T1000 (cell line): ENCODE measurements at regions not wholly inside any gene's neighbourhood (a gene's known extent, or its start where the extent isn't known, plus 50 kb on each side); places are given as distances from the start of the nearest gene placed in this dataset.
"Not testable (repeated sequence)": the region's sequence is repeated elsewhere in the genome, so short reads cannot be mapped to it uniquely, and the experiment has no call there.

ENCODE experiments used
- DNase-seq: peaks from one replicate; lab custom pipeline; 2025; ENCODE audit warnings: mixed read lengths; lab: John Stamatoyannopoulos, UW

DNA sequence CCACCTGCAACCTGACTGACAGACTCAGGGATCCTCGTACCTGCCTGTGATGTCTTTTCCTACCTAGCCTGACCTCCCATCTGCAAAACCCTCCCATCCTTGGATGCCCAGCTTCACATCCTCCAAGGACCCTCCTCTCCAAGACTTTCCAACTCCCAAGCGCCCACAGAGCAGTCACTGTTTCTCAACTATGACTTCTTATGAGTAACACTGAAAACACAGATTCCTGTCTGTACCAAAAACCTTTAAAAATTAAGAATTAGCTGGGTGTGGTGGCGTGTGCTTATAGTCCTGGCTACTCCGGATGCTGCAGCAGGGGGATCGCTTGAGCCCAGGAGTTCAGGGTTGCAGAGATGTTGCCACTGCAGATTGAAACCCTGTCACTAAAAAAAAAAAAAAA, 181.9 kb downstream of the PSMG1 start:
- no peak for DNase-seq

DNA sequence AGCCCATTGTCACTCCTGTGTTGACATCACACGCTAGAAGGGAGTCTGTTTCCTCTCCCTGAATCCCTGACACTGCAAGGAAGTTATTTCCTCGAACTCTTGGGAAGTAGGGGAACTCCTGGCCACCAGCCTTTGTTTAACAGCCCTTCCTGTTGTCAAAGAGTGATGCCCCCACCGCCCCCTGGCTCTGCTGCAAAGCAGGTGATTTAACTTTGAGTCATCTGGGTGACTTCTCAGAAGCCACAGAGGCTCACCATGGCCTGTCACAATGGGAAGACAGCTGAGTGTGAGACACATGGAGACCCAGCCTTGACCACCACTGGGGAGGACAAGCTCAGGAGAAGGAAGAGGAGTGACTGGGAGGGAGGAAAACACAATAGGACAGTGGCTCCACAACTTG, 182.8 kb downstream of the PSMG1 start:
- DNase-seq, result no peak

DNA sequence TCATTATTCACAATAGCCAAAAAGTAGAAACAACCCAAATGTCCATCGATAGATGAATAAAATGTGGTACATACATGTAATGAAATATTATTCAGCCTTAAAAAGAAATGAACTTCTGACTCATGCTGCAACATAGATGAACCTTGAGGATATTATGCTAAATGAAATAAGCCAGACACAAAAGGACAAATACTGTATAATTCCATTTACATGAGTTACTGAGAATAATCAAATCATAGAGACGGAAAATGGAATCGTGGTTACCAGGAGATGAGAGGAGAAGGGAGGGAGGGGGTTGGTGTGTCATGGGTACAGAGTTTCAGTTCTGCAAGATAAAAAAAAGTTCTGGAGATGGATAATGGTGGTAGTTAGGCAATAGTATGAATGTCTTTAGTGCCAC, 184.1 kb downstream of the PSMG1 start:
- DNase-seq, result no peak

DNA sequence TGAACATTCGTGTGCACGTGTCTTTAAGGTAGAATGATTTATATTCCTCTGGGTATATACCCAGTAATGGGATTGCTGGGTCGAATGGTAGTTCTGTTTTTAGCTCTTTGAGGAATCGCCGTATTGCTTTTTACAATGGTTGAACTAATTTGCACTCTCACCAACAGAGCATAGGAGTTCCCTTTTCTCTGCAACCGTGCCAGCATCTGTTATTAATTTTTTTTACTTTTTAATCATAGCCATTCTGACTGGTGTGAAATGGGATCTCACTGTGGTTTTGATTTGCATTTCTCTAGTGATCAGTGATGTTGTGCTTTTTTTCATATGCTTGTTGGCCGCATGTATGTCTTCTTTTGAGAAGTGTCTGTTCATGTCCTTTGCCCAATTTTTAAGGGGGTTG, 185.0 kb downstream of the PSMG1 start:
- DNase-seq, result not testable (repeated sequence)

DNA sequence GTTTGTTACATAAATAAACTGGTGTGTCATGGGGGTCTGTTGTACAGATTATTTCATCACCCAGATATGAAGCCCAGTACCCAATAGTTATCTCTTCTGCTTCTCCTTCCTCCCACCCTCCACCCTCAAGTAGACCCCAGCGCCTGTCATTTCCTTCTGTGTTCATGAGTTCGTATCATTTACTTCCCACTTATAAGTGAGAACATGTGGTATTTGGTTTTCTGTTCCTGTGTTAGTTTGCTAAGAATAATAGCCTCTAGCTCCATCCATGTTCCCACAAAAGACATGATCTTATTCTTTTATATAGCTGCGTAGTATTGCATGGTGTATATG, 185.4 kb downstream of the PSMG1 start:
- not testable (repeated sequence) for DNase-seq

DNA sequence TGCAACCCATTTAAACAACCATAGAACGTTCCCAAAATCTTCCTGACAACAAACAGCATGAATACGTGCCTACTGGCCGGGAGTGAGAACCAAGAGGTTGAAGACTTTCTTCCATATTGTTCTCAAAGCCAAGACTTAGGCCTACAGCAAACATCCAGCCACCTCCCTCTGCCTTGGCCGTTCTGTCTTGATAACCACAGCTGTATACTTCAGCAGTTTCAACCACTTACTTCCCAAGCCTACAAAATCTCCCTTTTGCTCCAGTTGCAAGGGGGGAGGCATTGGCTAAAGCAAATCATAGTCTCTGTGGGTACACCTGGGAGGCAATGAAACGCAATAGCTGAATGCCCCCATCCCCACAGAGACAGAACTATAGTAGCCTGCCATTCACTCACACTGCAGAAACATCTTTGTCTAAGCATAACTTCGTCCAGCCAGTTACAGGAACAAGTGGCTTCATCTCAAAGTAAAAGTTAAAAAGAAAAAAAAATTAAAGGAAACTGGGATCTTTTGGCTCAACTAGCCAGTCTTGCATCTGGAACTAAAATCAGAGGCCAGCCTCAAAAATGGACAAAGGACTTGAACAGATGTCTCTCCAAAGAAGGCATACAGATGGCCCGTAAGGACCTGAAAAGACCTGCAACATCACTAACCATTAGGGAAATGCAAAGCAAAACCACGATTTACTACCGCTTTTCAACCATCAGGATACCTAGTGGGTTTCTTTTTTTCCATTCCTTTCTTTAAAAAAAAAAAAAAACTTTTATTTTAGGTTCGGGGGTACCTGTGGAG, 186.0 kb downstream of the PSMG1 start:
- no peak for DNase-seq

DNA sequence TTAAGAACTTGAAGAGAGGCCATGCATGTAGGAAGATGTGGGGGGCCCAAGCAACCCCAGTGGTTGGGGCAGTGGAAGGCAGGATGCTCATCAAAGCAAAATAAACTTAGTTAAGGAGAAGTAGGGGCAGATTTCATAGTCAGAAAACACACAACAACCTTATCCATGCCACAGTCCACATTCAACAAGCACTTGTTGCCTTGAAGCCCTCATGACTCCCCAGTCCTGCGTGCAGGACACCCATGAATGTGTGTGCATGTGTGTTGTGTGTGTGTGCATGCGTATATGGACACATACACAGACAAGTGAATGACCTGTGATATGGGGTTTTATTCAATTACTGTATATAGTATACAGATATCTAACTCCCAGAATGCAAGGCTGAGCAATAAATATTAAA, 186.9 kb downstream of the PSMG1 start:
- no peak for DNase-seq

DNA sequence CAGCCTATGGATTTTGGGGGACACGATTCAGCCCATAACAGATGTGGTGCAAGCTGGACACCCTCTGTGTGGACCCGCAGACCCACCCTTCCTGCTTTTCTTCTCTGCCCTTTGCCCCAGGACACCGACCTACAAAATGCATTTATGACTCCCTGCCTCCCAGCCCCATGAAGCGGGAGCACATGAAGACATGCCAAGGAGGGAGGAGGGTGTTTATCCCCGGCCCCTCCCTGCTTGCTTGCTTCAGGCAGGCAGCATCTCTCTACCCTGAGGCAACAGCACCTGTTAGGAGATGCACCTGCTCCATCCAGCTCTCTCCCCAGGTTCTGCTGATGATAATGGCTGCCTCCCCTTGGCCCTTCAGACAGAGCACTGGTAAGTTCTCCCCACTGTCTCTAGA, 187.5 kb downstream of the PSMG1 start:
- no peak for DNase-seq

DNA sequence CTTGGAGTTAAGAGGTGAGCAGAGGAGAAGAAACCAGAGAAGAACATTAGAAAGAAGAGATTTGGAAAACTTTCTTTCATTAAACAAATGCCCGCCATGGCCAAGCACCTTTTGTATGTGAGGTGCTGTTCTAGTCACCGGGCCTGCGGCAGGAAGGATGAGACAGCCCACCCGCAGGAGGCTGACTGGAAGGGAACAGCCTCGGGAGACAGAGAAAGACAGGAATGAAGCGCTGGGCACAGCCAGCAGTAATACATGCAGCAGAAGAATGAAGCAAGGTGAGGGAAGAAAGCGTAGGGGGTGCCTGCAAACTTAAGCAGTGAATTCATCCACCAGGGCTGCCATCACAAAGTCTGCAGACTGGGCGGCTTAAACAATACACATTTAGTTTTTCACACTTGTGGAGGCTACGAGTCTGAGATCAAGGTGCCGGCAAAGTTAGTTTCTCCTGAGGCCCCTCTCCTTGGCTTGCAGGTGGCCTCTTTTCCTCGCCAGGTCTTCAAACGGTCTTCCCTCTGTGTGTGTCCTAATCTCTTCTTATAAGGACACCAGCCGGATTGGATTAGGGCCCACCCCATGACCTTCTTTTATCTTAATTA, 188.1 kb downstream of the PSMG1 start:
- no peak for DNase-seq

DNA sequence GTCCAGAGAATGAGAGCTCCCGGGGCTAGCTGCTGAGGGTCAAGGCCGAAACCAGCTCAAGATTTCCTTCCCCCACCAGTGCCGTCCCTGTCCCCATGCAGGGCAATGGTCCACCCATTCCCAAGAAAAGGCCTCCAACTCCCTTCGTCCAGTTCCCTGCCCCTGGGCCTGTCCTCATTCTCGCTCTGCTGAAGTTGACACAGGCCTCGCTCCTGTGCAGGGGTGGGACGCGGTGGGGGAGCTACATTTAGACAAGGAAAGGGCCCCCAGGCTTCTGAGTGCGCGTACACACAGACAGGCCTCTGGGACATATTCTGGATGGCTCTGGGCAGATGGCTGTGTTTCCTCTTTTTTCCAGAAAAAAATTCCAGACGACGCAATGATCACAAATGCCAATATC, 188.3 kb downstream of the ETS2 start:
- no peak for DNase-seq

DNA sequence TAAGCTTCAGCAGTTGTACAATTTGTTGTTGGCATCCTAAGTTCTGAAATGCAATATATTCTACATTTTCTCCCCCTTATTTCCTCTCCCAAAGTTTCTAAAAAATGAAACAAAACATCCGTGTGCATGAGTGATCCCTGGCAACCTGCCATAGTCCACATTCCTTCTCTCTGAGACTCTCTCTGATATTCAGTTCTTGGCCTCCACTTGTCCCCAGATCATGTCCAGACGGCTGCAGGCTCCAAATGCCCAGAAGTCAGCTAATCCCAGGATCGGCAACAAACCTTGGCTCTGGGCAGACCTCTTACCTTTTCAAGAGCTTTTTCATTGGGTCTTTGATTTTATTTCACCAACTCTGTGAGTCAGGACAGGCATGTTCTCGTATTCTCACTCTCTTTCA, 187.8 kb downstream of the ETS2 start:
- peak; percentile 60 for DNase-seq

DNA sequence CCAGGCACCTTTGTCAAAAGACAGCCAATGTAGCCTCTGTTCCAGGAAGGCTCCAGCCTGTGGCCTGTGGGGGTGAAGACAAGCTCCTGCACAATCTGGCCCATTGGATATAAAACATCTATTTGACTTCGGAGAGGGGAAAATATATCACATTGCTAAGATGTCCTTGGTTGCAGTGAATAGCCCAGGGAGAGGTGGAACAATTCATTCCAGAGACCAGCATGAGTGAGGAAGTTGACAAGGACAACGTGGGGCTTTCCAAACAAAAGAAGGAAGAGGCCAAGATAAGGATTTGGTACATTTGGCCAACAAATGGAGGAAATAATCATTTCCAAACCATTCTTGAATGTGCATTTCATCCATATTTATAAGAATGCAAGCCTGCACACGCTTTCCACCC, 187.0 kb downstream of the ETS2 start:
- DNase-seq, result no peak

DNA sequence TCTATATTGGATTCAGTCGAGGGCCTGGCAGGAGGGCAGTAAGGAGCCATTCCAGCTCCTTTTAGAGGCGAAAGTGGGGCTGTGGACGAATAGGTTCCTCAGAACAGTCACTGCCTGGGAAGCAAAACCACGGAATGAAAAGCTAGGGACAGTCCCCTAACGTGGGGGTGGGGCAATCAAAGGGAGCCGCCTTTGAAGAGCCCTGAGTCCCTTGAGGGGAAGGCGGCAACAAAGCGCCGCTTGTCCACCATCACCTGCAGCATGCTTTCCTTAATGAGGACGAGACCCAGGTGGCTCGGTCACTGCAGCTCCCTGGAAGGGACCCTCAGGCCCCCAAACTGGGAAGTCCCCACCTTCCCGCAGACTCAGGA, 184.7 kb downstream of the ETS2 start:
- no peak for DNase-seq

DNA sequence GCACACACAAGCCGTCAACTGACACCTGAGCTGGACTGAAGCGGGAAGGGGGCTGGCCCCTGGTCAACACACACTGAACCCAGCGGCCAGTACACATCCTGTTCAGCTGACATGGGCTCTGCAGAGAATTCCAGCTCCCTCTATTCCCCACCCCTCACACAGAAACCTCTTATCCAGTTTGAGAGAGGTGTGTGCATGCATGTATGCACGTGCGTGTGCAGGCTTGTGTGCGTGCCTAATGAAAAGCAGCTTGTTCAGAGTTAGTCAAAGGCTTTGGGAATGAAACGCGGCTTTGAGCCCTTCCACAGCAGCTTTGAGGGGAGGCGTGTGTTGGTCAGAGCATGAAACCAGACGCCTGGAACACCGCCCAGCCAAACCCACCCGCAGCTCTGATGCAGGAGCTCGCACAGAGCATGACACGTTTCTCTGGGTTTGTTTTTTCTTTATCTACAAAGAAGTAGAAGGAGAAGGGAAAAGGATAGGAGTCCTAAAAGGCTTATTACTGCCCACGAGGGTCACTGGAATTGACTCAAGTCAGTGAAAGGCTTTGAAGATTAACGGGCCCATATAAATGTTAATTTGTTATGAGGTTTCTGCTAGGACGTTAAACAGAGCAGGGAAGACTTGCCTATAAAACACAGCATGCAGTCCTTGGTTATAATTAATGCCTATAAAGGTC, 184.2 kb downstream of the ETS2 start:
- no peak for DNase-seq

DNA sequence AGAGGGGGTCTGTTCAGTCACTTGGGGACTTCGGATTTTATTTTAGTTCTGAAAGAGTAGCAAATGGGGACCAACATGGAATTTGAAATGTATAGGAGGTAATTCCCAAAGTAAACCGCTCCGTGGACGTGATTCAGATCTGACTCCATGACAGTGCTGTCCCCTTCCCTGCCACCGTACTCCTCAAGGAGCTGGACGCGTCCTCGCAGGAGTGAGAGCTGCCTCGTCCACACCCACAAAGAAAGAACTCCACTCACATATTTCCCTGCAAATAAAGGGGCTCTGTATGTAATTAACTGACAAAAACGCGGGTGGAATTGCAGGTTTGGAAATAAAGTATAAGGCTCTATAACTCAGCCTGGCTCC, 183.6 kb downstream of the ETS2 start:
- no peak for DNase-seq

DNA sequence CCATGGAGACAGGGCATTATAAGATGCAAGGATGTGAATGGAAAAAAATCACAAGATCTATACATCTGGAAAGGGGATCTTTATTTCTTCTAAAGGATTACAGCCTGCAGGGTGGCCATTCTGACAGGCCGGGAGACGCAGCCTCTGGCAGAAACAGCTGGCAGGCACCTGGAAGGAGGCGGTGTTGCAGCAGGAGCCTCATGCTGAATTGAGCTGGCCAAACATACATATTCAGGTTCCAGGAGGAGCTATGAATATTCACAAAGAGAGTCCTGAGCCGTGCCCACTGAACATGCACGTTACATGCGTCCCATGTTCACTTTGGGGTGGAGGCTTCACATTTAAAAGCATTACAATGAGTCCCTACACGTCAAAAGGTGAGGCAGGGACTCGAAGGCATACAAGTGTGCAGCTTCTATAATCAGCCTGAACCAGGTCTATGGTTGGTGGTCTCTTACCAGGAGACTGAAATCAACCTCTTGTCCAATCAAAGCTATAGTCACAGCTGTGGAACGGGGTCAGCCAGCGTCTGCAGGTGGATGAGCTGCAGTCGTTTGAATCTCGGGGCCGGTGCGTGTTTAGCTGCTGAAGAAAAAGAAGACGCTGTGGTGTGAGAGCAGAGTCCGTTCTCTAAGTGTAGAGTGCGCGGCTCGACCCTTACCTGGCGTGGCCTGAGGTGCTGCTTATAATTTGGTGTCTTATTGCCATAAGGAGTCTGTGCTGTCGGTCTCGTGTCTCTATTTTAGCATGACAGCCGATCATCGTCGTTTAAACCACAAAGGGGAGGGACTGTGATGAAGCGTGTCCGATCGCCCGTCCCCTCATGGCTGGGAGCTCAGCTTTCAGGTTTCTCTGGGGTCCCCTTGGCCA, 183.0 kb downstream of the ETS2 start:
- no peak for DNase-seq

DNA sequence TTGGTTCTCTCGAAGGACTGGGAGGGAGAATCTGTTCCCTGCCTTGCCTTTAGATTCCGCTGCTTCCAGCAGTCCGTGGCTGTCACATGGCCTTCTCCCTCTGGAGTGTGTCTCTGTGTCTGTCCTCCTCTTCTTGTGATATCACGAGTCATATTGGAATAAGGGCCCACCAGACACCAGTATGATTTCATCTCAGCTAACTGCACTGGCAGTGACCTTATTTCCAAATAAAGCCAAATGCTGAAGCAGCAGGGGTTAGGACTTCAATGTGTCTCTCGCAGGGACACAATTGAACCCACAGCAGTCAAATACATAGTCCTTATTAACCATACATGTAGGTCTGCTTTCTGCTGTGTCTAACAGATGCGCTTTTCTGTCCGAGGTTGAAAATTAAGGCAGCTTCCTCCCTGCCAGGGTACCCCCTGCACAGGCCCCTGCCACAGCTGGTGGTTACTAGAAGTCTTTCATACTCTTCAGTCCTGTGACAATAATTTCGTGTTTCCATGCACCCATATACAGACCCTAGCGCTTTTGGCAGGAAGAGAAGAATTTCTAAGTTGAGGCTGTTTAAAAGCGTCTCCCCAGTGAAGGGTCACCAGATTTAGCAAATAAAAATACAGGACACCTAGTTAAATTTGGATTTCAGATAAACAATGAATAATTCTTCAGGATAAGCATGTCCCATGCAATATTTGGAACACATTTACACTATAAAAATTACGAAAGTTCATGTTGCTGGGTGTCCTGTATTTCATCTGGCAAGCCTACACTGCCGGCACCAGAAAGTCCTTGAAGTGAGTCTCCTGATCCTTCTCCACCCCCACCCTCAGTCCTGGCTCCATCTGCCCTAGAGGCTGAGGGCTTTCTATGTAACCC, 182.1 kb downstream of the ETS2 start:
- DNase-seq, result no peak

DNA sequence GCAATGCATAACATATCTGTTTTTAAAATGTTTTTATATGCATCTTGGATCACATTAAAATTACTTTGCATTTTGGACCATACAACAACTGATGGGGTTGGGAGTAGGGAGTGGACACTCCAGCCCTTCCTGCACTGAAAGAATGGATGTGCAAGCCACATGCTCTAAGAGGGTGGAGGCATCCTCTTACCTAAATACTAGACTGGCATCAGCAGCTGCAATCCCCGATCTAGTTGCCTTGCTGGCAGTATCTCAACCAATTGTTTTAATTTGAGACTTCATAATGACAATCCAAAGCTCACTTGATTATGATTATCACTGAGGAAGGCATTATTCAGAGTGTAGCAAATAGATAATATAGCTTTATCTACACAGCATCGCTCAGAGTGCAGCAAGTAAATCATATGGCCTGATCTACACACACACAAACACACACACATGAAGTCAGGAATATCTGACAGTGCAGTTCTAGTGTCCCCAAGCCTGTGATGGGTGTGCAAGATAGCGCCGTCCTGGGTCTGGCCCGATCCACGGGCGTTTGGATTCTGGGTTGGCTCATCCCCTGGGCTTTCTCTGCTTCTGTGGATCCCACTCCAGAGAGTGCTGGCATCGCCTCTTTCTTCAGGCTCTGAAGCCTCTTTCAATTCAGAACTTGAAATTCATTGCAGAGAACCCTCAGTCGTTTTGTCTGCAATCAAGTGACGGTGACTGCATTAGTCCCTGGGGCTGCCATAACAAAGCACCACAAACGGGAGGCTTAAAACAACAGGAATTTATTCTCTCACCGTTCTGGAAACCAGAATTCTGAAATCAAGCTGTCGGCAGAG, 181.3 kb downstream of the ETS2 start:
- no peak for DNase-seq

DNA sequence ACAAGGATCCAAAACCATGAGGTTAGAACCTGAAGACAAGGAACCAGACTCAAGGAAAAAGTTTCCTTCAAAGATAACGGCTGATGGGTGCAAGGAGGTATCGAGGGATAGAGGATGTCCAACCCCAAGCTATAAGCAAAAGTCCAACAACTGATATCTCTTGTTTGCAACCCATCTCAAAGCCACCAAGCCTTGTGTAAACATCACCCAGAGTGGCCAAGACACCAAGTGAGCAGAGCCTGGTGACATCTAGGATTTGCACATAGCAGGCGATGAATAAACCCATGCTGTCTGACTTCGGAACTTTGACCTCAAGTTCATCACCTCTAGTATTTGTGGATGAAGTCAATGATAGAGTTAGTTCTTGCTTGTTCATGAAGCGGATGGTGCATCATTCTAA, 180.7 kb downstream of the ETS2 start:
- DNase-seq, result no peak

DNA sequence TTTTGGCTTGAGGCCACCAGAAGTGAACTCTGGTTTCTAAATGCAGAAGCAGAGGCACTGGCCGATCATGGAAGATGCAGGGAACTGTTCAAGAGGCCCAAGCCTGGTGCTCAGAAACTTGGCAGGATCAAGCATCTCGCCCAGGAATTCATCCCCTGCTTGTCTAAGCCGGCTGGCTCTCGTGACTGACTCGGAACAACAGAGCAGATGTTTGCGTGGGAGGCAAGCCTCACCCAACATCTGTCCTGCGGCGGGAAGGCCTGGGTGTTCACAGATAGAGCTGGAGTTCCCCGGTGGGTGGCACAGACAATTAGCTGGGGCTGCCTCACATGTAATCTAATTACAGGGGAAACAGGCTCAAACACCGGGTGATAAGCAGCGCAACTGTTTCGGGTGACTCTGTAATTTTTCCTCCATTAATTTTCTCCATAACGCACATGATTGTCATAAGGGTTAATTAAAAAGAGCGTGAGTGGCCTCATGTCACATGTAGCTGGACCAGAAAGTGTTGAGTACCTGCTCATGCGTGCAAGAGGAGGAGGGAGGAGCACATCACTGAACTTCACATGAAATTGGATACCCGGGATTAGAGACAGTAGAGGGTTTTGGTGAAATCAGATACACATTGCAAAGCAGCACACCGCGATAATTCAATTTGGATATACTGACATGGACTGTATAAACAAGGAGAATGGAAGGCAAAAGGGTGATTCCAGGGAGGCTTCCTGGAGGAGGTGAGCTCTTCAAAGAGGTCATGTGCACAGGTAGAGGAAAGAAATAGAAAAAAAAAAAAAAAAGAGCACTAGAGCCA, 180.0 kb downstream of the ETS2 start:
- no peak for DNase-seq
